ENCODE measurements at regions not wholly inside any gene's neighbourhood (a gene's known extent, or its start where the extent isn't known, plus 50 kb on each side); places are given as distances from the start of the nearest gene placed in this dataset.
"Not testable (repeated sequence)": the region's sequence is repeated elsewhere in the genome, so short reads cannot be mapped to it uniquely, and the experiment has no call there.

DNA sequence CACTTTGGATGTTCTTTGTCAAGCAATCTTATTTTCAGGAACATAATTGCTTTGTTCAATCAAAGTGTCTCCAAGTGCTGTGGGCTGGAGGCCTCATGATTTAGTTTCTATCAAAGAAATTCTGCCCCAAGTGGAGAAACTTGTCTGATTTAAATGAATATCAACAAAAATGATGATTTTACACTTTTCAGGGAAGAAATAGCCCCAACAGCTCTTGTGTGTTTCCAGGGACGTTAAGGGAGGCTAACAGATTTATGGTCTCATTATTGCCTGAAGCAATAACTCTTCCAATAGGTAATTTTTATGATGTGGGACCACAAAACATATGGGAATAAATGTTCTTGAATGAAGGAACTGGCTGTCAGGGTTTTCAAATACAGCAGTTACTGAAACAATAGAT, 699.1 kb downstream of the FAM181B start:
- DNase-seq (ENCODE audit: low read depth in 1 of 2, low spot score in 1 of 2): no peak
- Histone ChIP-seq H3K4me3 (no peak overlapping the region), H3K4me1 (ENCODE audit: low read depth) (no peaks in the 10 kb centered on the region), H3K9me3 (ENCODE audit: low read depth) (no peaks in the 10 kb centered on the region), H3K27ac (no peak overlapping the region), H3K36me3 (no peaks in the 10 kb centered on the region), H3K27me3 (no peaks in the 10 kb centered on the region)
- no peak for TF ChIP-seq CTCF (IDR thresholded peaks at IDR 0.05; ENCODE audit: low read depth, low read length)

GRCh38 chr11:82027335-82027734, 706.3 kb downstream of the FAM181B start:
- not testable (repeated sequence) for H3K4me1 ChIP-seq (ENCODE audit: low read depth); H3K36me3 ChIP-seq; H3K27ac ChIP-seq; H3K9me3 ChIP-seq (ENCODE audit: low read depth); H3K27me3 ChIP-seq; DNase-seq (ENCODE audit: low read depth in 1 of 2, low spot score in 1 of 2); H3K4me3 ChIP-seq

DNA sequence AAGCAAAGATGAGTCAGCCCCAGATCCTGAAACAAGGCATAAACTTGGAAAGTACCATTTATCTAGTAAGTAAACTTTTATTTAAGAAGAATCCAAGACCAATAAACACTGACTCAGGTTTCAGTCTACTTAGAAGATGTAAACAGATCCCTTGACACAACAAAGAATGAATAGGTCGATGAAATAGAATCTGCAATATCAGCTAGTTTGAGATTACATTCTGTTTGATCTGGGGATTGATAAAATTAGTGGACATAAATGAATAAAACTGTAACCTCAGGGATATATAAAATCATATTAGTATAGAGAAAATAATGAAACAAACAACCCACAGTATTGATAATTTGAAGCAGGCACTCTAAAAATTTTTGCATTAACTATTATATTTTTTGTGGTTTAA, 708.9 kb downstream of the FAM181B start:
- Histone ChIP-seq H3K36me3 (no peaks in the 10 kb centered on the region), H3K4me1 (ENCODE audit: low read depth) (no peaks in the 10 kb centered on the region), H3K4me3 (no peak overlapping the region), H3K27ac (no peak overlapping the region), H3K27me3 (no peaks in the 10 kb centered on the region), H3K9me3 (ENCODE audit: low read depth) (no peaks in the 10 kb centered on the region)
- no peak for DNase-seq (ENCODE audit: low read depth in 1 of 2, low spot score in 1 of 2)
- no peak for TF ChIP-seq CTCF (IDR thresholded peaks at IDR 0.05; ENCODE audit: low read depth, low read length)

- no peak for TF ChIP-seq CTCF (IDR thresholded peaks at IDR 0.05; ENCODE audit: low read depth, low read length)
- Histone ChIP-seq H3K4me3 (no peak overlapping the region), H3K27me3 (no peaks in the 10 kb centered on the region), H3K4me1 (ENCODE audit: low read depth) (peaks cover 4% of the 10 kb centered on the region), H3K9me3 (ENCODE audit: low read depth) (no peaks in the 10 kb centered on the region), H3K36me3 (no peaks in the 10 kb centered on the region), H3K27ac (no peak overlapping the region)
- no peak for DNase-seq (ENCODE audit: low read depth in 1 of 2, low spot score in 1 of 2)
Observed at GRCh38 chr11:82012276-82012675, 721.4 kb downstream of the FAM181B start.

DNA sequence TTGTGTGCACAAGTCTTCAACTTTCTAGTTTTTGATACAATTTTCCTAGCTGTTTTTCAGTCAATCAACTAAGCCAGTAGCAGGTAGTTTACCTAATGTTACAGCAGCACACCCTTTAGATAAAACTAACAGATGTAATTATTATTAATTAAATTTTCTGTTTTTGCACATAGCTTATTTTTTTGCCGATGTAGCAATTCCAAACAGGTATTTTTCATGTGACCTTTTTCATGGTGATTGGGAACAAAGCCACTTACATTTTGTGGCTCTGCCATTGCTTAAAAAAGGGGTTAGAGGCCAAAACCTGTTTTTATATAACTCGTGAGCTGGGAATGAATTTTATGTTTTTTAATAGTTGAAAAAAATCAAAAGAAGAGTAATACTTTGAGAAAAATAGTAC, 724.5 kb downstream of the FAM181B start:
- H3K4me1 ChIP-seq (ENCODE audit: low read depth): no peaks in the 10 kb centered on the region
- no peak overlapping the region for H3K27ac ChIP-seq
- no peak for TF ChIP-seq CTCF (IDR thresholded peaks at IDR 0.05; ENCODE audit: low read depth, low read length)
- DNase-seq (ENCODE audit: low read depth in 1 of 2, low spot score in 1 of 2): no peak
- no peaks in the 10 kb centered on the region for H3K27me3 ChIP-seq
- no peaks in the 10 kb centered on the region for H3K36me3 ChIP-seq
- H3K9me3 ChIP-seq (ENCODE audit: low read depth): no peaks in the 10 kb centered on the region
- H3K4me3 ChIP-seq: no peak overlapping the region

GRCh38 chr11:82007521-82007920, 726.1 kb downstream of the FAM181B start:
- Histone ChIP-seq H3K36me3 (no peaks in the 10 kb centered on the region), H3K4me3 (no peak overlapping the region), H3K27me3 (peaks cover 2% of the 10 kb centered on the region), H3K9me3 (ENCODE audit: low read depth) (no peaks in the 10 kb centered on the region), H3K4me1 (ENCODE audit: low read depth) (no peaks in the 10 kb centered on the region), H3K27ac (no peak overlapping the region)
- TF ChIP-seq CTCF (IDR thresholded peaks at IDR 0.05; ENCODE audit: low read depth, low read length): no peak
- no peak for DNase-seq (ENCODE audit: low read depth in 1 of 2, low spot score in 1 of 2)
